GM12892 (cell line): ENCODE measurements at regions not wholly inside any gene's neighbourhood (a gene's known extent, or its start where the extent isn't known, plus 50 kb on each side); places are given as distances from the start of the nearest gene placed in this dataset.

Experiments
- POLR2A ChIP-seq: IDR thresholded peaks from 2 replicates; pipeline ENCODE4 v1.6.1; 2011; ENCODE audit warnings: low read depth, low read length, control low read depth
- POLR2AphosphoS5 ChIP-seq: IDR thresholded peaks from 2 replicates; pipeline ENCODE4 v1.6.1; 2011; ENCODE audit warnings: low read depth, low read length, control low read depth
- TAF1 ChIP-seq: IDR thresholded peaks from 2 replicates; pipeline ENCODE4 v1.6.1; 2011; ENCODE audit warnings: low read depth, mild to moderate bottlenecking, control low read depth, low read length, borderline replicate concordance

DNA sequence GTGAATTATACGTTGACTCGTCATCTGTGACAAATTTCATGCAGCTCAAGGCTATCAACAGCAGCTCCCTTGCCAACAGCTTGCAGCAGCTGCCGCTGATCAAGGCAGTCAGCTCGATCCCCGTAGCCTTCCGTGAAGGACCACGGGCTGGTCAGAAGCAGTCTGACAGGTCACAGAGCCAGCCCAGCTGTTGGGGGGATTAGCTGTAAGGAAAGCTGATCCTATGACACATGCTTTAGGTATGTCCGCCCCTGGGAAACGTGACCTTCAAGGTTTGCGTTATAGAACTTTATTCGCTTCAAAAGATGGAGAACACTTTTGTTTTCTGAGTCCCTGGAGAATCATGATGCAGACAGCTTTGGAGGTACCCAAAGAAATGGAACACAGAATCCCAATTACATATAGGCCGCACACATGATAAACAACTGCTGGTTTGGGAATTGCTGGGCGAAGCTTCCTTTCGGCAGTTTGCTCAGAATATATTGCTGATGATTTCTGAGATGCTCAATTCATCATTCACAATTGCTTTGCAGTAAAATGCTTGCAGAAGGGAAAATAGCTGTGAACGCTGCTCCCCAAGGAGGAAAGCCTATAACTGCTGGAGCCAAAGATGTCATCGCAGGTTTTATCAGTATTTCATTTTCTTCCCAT is 62.6 kb upstream of the USP29 start:
- no peak for TF ChIP-seq POLR2A
- no peak for TF ChIP-seq POLR2AphosphoS5
- TF ChIP-seq TAF1: no peak
